NCI-H82 (cell line): ENCODE measurements at regions not wholly inside any gene's neighbourhood (a gene's known extent, or its start where the extent isn't known, plus 50 kb on each side); places are given as distances from the start of the nearest gene placed in this dataset.

ENCODE experiments used
- DNase-seq: peaks from one replicate; lab custom pipeline; 2025; lab: John Stamatoyannopoulos, UW

DNA sequence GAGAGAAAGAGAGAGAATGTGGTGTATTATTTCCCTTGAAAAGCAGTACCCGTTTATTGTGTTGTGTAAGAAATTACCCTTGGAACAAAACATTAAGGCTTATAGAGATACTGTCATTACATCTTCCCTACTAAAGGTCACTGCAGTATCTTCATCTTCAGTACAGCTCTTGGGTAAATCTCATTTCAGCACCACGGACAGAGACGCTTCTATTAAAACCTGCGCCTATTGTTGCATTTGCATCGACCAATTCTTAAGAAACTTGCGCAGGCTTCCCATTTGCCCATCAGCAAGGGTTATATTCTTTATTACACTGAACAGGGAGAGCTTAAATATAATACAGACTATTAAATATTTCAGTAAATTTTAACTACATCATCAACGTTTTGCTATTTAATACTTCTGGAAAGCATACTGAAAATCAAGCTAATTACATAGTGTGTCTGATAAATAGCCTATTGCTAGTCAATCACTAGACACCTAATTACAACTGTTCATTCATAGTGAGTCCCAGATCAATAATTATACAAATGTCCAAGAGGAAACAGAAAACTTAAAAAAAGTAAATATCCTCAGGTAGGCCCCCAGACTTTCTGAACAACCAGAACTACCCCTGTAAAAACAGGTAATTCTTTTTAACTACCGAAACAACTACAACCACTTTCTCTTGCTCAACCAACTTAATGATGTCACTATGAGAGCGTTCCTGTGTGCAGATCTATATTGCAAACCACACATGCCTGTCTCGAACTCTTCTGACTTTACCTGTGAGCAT, 350.6 kb downstream of the LIG4 start:
- DNase-seq, result peak; percentile 64

DNA sequence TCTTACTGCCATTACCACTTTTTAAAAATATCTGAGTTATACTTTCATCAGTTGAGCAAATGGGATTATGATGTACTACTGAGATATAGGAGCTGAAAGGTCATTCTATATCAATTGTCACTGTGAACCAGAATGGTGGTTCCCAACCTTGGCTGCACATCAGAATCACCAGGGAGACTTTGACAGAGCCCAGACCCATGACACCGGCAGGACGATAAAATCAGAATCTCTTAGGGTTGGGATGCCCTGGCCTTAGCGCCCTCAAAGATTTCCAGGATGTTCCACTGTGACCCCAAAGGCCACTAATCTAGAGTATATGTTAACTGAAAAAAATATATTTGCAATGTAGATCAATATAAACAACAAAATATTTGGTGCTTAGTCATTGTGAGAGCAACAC, 355.1 kb downstream of the LIG4 start:
- DNase-seq, result no peak

GRCh38 chr13:107854880-107855279, 360.5 kb downstream of the LIG4 start:
- no peak for DNase-seq

DNA sequence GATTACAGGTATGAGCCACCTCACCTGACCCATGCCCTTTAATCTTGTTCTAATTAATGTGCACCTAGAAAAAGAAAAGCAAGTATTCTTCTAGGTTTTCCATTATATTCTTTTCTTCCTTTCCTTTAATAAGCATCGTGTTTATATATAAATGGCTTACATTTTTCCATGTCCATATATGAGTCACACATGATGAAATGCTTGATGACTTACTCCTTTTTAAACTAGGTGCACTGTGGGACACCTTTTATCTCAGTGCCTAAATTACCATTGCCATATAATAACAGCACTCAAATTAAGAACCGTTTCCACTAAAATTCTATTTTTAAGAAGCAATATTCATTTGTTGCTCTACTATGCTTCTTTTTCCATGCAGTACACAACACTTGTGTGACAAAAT, 363.3 kb downstream of the LIG4 start:
- DNase-seq, result no peak

DNA sequence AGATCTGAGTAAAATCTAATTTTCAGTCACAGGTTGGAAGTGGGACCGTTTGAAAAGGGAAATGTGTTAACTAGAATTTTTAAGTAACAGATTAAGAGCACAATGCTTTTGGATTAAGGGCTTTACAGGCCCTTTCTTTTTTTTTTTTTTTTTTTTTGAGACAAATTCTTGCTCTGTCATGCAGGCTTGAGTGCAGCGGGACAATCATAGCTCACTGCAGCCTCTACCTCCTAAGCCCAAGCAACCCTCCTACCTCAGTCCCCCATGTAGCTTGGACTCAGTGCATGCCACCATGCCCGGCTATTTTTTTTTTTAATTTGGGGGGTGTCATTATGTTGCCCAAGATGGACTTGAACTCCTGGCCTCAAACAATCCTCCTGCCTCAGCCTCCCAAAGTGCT, 363.7 kb downstream of the LIG4 start:
- no peak for DNase-seq

DNA sequence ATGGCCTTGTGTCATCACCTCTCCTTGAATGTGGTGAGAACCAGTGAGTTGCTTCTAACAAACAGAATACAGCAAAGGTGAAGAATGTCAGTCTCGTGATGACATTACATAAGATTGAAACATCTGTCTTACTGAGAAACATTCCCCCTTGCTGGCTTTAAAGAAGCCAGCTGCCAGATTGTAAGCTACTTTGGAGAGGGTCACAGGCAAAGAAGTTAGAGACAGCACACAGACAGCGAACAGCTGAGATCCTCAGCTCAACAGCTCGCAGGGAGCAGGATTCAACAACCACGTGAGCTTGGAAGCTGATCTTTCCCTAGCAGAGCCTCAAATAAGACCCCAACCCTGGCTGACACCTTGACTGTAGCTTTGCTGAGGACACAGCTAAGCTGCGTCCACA, 367.9 kb downstream of the LIG4 start:
- peak; percentile 99 for DNase-seq

DNA sequence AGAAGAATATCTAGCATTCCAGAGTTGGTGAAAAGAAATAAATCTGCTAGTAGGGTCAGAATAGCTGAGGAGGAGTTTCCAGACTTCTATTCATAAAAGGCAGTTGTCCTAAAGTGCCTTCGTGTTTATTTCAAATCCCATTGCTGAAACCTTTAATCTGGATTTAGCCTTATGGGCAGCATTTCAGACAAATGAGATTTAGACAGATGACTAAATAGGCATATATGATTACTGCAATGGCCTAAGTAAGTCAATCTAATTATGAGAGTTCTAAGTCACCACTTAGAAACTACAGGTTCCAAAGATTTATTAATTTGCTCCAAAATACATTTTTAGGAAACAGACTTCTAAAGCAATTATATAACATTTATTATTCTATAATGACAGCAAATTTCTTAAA, 368.7 kb downstream of the LIG4 start:
- DNase-seq, result peak; percentile 96

GRCh38 chr13:107845911-107846310, 369.4 kb downstream of the LIG4 start:
- peak; percentile 36 for DNase-seq

- no peak for DNase-seq
Observed at GRCh38 chr13:107843681-107844080, 371.7 kb downstream of the LIG4 start.

DNA sequence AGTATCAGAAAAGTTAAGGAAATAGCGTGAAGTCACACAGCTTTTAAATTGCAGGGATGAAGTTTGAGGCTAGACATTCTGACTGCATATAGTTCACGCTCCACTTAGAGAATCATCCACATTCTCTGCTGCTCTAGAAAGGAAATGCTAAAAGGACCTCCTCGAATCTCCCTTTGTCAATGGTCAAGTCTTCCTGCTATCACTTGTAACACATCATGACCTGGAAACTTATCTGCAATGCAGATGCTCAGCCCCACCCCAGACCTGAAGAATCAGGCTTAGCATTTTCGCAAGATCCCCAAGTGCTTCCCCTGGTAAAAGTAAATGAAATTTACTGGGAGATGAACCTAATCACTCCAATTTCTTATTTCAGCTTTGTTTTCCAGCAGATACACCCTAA, 372.1 kb downstream of the LIG4 start:
- no peak for DNase-seq

GRCh38 chr13:107842562-107843180, 372.7 kb downstream of the LIG4 start:
- peak; percentile 92 for DNase-seq

DNA sequence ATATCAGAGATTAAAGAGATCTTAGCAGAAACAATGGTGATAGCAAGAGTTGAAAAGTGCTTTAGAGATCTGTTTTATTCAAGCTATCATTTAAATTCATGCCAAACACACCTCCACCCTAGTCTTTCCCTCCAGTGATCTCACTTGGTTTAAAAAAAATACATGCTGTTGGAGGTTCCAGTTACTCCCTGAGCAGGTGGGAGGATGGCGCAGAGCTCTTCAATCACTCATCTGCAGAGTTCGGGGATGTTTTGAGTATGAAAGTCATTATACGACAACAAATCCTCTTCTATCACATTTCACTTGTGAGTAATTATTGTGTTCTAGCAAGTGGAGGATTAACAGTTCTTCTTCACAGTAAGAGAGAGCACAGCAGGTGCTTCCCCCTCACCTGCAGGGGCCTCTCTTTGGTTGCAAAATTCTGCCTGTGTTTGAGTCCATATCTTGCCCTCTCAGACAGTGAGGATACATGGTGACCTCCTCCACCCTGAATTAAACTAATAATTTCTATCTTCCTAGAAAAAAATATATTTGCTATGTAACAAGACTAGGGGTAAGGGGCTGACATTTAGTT, 376.7 kb downstream of the LIG4 start:
- peak; percentile 37 for DNase-seq

DNA sequence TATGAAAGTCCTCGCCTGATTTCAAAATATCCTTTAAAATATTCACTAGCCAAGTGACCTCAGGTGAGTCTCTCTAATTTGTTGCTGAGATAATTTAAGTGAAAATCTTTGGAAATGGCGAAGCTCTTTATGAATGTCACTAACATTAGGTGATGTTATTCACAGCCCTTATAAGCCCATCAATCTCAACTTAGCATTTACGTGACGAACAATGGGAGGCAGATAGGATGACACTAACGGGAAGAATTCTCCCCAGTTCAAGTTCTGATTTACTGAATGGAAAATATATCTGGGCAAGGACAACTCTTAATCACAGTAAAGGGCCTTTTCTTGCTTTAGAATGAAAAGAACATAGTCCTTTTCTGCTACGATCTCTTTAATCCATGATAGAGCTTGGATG, 378.7 kb downstream of the LIG4 start:
- DNase-seq, result no peak

- no peak for DNase-seq
Observed at GRCh38 chr13:107835339-107836018, 379.9 kb downstream of the LIG4 start.

GRCh38 chr13:107834717-107835116, 380.6 kb downstream of the LIG4 start:
- no peak for DNase-seq

GRCh38 chr13:107834281-107834680, 381.1 kb downstream of the LIG4 start:
- DNase-seq, result no peak

GRCh38 chr13:107832500-107833100, 382.7 kb downstream of the LIG4 start:
- DNase-seq, result no peak

- no peak for DNase-seq
Observed at GRCh38 chr13:107830804-107831203, 384.5 kb downstream of the LIG4 start.

DNA sequence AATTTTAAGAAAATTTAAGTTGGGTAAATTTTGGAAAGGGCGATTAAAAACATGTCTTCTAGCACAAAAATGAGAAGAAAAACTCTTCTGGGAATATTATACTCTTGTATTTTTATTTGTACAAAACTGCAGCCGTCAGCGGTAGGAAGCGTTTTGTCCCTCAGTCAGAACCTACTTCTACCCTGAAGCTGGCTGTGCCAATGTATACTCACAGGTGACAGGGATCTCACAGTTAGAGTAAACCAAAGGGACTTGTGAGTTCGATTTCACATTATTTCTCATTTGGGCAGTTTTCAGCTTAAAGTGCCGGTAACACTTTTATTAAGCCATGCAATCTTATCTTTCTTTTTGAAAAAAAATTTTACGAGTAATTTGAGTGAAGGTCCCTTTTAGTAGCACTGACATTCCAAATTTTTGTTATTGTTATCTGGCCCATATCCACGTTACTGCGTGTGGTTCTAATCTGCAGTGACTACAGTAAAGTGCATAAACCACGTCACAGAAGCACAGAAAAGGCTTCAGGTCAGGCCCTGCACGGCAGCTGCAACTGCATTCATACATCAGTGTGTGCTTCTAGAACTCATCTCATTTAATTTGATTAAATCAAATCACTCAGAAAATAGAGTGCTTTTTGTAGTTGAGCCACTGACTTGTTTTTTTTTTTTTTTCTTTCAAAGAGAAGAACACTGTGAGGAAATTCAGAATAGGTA, 387.3 kb downstream of the LIG4 start:
- DNase-seq, result no peak

GRCh38 chr13:107824635-107825034, 390.7 kb downstream of the LIG4 start:
- DNase-seq, result no peak

GRCh38 chr13:107822006-107822405, 393.3 kb downstream of the LIG4 start:
- DNase-seq, result no peak

- no peak for DNase-seq
Observed at GRCh38 chr13:107821492-107821891, 393.8 kb downstream of the LIG4 start.
